Endometrium (tissue), 2 donors: ENCODE measurements at regions not wholly inside any gene's neighbourhood (a gene's known extent, or its start where the extent isn't known, plus 50 kb on each side); places are given as distances from the start of the nearest gene placed in this dataset.
"Not testable (repeated sequence)": the region's sequence is repeated elsewhere in the genome, so short reads cannot be mapped to it uniquely, and the experiment has no call there.

ENCODE experiments used
- FAIRE-seq: peaks from 2 replicates; lab custom pipeline; 2012; peaks lifted over from hg19 to GRCh38; lab: Jason Lieb, UNC
- donor health status: control.
- donor health status: control.

- no peak for FAIRE-seq
These were observed 462.6 kb downstream of the RNF144A start for GRCh38 chr2:7379799-7380198.

- no peak for FAIRE-seq
These were observed 467.6 kb downstream of the RNF144A start for GRCh38 chr2:7384773-7385349.

- not testable (repeated sequence) for FAIRE-seq
These were observed 473.1 kb downstream of the RNF144A start for GRCh38 chr2:7390311-7390710.

- FAIRE-seq: no peak
These were observed 475.0 kb downstream of the RNF144A start for GRCh38 chr2:7392076-7392787.

GRCh38 chr2:7394195-7394594 is 477.0 kb downstream of the RNF144A start:
- no peak for FAIRE-seq

GRCh38 chr2:7400628-7401027 is 483.4 kb downstream of the RNF144A start:
- no peak for FAIRE-seq

- no peak for FAIRE-seq
These were observed 486.0 kb downstream of the RNF144A start for GRCh38 chr2:7403092-7403775.

DNA sequence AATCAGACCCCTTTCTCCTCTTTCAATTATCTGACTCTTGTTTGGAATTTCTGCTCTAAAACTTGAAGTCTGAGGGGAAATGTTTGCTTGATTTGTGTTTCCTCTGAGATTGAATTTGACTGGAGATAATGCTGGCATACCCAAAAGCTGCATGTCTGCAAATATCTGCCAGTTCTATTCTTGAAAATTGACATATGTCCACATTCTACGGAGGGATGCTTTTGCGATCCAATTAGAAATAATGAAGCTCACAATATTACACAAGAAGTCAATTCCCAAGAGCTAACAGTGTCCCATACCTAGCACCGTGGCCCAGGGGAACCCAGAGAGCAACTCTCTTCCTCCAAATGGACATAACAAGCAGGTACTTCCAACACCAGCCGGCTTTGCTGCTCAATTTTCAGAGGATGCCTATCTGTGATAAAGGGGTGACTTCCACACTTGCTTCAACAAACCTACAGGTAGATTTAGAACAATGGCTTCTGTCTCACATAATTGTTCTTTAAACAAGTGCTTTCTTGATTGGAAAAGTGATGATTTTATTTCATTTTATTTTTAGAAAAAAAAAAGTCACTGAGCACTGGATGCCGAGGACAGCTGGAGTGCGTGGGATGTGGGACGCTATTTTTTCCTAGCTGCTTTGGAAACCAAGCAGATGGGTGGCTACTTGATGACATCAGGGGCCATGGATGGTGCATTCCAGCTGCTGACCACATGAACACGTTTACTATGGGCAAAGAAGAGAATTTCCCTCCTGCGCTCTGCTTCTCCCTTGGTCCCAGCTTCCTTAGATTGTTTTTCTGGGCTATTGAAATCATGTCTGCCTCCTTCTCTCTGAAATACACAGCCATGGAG is 488.9 kb downstream of the RNF144A start:
- no peak for FAIRE-seq

- no peak for FAIRE-seq
These were observed 489.8 kb downstream of the RNF144A start for GRCh38 chr2:7407001-7407400.

GRCh38 chr2:7407906-7408680 is 490.9 kb downstream of the RNF144A start:
- no peak for FAIRE-seq

DNA sequence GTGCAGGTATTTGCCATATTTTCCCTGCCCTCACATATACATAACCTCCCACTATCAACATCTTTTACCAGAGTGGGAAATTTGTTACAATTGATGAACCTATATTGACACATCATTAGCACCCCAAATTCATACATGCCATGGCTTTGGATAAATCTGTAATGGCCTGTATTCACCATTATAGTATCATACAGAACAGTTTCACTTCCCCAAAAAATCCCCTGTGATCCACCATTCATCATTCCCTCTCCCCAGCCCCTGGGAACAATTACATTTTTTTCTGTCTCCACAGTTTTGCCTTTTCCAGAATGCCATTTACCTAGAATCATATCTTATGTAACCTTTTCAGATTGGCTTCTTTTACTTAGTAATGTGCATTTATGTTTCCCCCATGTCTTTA is 494.5 kb downstream of the RNF144A start:
- FAIRE-seq: no peak

- no peak for FAIRE-seq
These were observed 500.9 kb downstream of the RNF144A start for GRCh38 chr2:7417845-7418742.

DNA sequence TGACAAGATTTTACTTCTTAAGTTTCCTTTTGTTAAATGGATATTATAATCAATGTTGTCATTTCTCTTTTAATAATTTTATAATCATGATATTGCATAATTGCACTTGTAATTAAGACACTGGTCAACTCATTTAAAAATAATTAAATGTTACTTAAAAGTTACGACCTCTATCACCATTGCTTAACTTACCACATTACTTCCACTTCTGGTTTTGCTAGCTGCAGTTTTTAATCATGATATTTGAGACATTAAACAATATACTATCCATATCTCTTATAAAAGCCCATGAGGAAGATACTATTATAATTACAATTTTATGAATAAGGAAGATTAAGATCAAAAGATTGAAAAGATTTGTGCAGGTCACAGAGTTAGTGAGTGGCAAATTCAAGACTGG is 502.0 kb downstream of the RNF144A start:
- no peak for FAIRE-seq

DNA sequence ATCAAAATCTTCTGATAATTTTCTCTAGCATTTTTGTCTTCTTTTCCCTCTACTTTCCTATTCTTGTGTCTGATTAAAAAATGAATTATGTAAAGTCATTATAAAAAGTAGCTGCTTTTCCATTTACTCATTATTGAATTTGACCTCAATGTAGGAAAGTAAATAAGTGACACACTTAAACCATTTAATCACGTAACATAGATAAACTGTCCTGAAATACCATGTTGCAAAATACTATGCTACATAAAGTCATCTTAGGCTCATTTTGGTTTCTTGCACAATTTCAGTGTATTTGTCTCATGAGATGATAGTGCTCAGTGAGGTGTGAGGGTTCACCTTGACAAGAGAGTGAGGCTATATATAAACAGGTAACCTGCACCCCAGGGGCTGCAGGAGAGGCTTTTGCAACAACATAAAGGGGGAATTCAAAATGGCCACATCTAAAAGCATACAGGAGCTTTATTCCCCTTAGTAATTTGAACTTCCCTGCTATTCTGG is 502.7 kb downstream of the RNF144A start:
- FAIRE-seq: no peak

DNA sequence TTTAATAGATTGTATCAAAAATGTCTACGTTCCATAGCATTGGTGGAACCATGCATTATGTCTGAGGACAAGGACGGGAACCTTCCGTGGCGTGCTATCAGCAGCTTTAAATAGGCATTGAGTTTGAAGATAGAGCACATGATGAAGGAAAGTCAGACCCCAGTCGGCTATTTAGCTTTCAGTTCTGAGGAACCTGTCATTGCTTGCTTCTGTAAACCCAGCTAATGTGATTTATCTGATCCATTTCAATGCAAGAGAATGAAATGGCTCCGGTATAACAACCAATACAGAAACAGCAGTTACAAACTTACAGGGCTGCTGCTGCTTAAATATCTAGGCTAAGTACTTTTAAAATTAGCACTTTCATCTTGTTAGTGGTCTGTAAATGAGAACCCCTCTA is 503.3 kb downstream of the RNF144A start:
- FAIRE-seq: no peak

GRCh38 chr2:7424481-7424880 is 507.3 kb downstream of the RNF144A start:
- FAIRE-seq: no peak

DNA sequence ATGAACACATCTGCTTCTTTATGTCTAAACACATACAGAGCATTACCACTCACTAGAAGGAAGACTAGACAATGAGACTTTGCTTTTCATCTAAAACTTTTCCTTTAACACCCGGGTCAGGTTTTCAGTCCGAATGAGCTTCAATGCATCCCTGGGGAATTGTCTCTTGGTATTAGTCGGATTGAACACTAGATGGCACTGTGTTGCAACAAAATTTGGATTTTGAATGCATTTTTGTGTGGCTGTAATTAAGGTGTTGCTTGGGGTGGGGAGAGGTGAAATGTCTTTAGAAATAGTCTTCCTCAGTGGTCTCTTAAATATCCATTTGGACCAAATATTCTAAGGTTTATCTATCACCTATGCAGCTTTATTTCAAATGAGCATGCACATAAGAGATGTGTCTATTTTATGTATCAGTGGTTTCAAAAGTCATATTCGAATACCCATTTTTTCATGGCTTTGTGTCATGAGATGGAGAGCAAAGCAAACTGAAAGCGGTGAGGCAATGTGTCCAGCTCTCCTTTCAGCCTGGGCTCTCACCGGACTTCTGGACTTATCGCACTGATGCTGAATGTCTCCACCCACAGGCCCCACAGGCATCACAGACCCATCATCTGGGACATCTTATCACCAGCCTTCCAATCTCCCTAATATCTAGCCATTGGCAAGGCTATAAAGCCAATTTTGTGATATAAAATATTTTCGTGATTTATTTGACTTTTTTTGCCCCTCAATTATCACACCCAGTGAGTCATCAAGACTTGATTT is 510.3 kb downstream of the RNF144A start:
- FAIRE-seq: peak; percentile 75

GRCh38 chr2:7428454-7429204 is 511.4 kb downstream of the RNF144A start:
- no peak for FAIRE-seq

GRCh38 chr2:7429733-7430132 is 512.5 kb downstream of the RNF144A start:
- FAIRE-seq: no peak
